Colon (tissue), 2 donors: ENCODE measurements at regions not wholly inside any gene's neighbourhood (a gene's known extent, or its start where the extent isn't known, plus 50 kb on each side); places are given as distances from the start of the nearest gene placed in this dataset.
"Not testable (repeated sequence)": the region's sequence is repeated elsewhere in the genome, so short reads cannot be mapped to it uniquely, and the experiment has no call there.

Source experiments
- FAIRE-seq: peaks from 2 replicates; lab custom pipeline; 2012; peaks lifted over from hg19 to GRCh38; lab: Jason Lieb, UNC
- donor health status: control.
- donor health status: control.

DNA sequence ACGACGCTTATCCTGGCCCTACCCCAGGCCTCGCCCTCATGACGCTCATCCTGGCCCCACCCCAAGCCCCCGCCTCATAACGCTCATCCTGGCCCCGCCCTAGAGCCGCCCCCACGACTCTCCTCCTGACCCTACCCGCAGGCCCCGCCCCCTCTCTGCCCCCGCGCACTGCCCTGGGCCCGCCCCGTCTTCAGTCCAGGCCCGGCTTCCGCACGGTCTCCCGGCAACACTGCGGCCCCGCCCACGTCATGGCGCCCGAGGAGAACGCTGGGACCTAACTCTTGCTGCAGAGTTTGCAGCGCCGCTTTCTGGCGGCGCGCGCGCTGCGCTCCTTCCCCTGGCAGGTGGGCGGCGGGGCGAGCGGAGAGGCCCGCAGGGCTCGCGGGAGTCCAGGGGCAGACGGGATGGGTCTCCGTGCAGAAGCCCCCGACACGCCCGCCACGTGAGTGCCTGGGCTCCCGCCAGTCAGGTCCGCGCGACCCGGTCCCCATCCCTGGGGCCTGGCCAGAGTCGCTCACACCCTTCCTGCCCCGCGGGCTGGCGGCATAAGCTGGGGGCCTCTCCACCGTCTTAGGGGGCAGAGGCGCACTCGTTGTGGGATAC, 52.5 kb upstream of the ROPN1B start:
- FAIRE-seq, result no peak

DNA sequence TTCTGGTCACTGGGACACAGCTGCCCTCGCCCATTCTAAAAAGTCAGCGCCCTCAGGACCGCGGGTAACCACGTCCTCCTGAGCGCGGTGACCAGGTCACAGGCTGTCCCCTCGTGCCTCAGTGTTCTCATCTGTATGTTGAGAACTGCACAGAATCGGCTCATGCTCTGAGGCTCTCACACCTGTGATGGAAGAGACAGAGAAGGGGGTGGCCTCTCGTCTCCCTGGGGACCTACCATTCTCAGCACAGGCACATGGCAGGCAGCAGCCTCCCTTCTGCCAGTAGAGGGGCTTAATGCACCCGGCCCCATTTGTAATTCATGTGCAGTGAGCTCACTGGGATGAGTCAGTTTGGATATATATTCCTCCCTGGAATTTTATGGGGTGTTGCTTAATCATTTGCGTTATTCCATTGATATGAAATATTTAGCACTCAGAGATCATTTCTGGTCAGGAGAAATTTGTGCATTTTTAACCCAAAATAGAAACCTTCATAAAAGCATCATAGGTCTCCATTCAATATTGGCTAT, 51.9 kb upstream of the ROPN1B start:
- FAIRE-seq, result not testable (repeated sequence)

- not testable (repeated sequence) for FAIRE-seq
Observed at GRCh38 chr3:125918024-125918423, 51.0 kb upstream of the ROPN1B start.

- FAIRE-seq, result not testable (repeated sequence)
Observed at GRCh38 chr3:125918451-125918850, 50.5 kb upstream of the ROPN1B start.

DNA sequence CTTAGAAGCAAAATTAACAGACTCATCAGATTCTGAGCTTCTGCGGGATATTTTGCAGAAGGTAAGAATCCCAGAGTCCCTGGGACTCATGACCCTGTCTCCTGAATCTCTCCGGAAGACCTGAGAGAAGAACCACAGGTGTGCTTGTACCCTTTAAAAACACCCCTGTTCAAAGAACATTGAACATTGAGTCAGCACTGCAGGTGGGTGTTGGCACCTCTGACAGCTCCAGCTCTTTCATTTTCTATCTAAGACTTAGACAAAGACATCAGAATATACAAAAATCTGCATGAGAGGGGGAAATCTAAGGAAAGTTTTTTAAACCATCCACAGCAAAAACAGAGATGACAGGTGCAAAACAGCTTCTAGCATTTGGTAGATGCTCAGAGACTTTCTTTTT, 50.1 kb upstream of the ROPN1B start:
- FAIRE-seq, result not testable (repeated sequence)
